Astrocyte (in vitro differentiated cells and primary cell): ENCODE measurements at regions not wholly inside any gene's neighbourhood (a gene's known extent, or its start where the extent isn't known, plus 50 kb on each side); places are given as distances from the start of the nearest gene placed in this dataset.

Experiments used
- DNase-seq: peaks from one replicate; pipeline ENCODE4 v3.0.0-alpha.2; 2010; ENCODE audit warnings: low read depth
- FAIRE-seq: peaks from 2 replicates; lab custom pipeline; 2011; peaks lifted over from hg19 to GRCh38; lab: Jason Lieb, UNC
- H2AFZ ChIP-seq: 2 replicates; pipeline ENCODE4 v1.6.0; 2012; ENCODE audit warnings: low read depth, low read length, inconsistent platforms
- H3K27ac ChIP-seq: 2 replicates; pipeline ENCODE4 v1.5.1; 2011; ENCODE audit warnings: low read depth, low read length, inconsistent platforms
- H3K27me3 ChIP-seq: 2 replicates; pipeline ENCODE4 v1.6.0; 2011; ENCODE audit warnings: low read length, inconsistent platforms; ENCODE audit not compliant: insufficient read depth
- H3K36me3 ChIP-seq: 2 replicates; pipeline ENCODE4 v1.5.1; 2011; ENCODE audit warnings: low read length, inconsistent platforms; ENCODE audit not compliant: insufficient read depth
- H3K4me1 ChIP-seq: 2 replicates; pipeline ENCODE4 v1.5.1; 2011; ENCODE audit warnings: low read length, inconsistent platforms; ENCODE audit not compliant: insufficient read depth
- H3K4me2 ChIP-seq: 2 replicates; pipeline ENCODE4 v1.6.0; 2012; ENCODE audit warnings: low read length, inconsistent platforms
- H3K4me3 ChIP-seq: 2 replicates; pipeline ENCODE4 v1.5.1; 2011; ENCODE audit warnings: low read depth, mild to moderate bottlenecking, low read length, inconsistent platforms; ENCODE audit not compliant: insufficient read depth
- H3K79me2 ChIP-seq: 2 replicates; pipeline ENCODE4 v1.6.0; 2012; ENCODE audit warnings: mild to moderate bottlenecking, low read length, inconsistent platforms; ENCODE audit not compliant: insufficient read depth
- H3K9ac ChIP-seq: 2 replicates; pipeline ENCODE4 v1.6.0; 2012; ENCODE audit warnings: mild to moderate bottlenecking, low read length, inconsistent platforms
- H3K9me3 ChIP-seq: 2 replicates; pipeline ENCODE4 v1.5.1; 2012; ENCODE audit warnings: low read depth, mild to moderate bottlenecking, low read length, inconsistent platforms; ENCODE audit not compliant: insufficient read depth
- H4K20me1 ChIP-seq: 2 replicates; pipeline ENCODE4 v1.6.0; 2012; ENCODE audit warnings: low read length, inconsistent platforms; ENCODE audit not compliant: insufficient read depth
- H3K27ac Mint-ChIP-seq: one replicate; pipeline ENCODE4 v1.8.0; 2021; ENCODE audit warnings: mild to moderate bottlenecking, mixed read lengths; ENCODE audit not compliant: unreplicated experiment
- H3K27me3 Mint-ChIP-seq: one replicate; pipeline ENCODE4 v1.8.0; 2021; ENCODE audit warnings: low read depth, mixed read lengths; ENCODE audit not compliant: unreplicated experiment
- H3K36me3 Mint-ChIP-seq: one replicate; pipeline ENCODE4 v1.8.0; 2021; ENCODE audit warnings: low read depth, mixed read lengths; ENCODE audit not compliant: unreplicated experiment
- H3K4me1 Mint-ChIP-seq: one replicate; pipeline ENCODE4 v1.8.0; 2021; ENCODE audit warnings: low read depth, mixed read lengths; ENCODE audit not compliant: unreplicated experiment
- H3K4me3 Mint-ChIP-seq: one replicate; pipeline ENCODE4 v1.8.0; 2021; ENCODE audit warnings: mild to moderate bottlenecking, moderate library complexity, mixed read lengths; ENCODE audit not compliant: unreplicated experiment
- H3K9me3 Mint-ChIP-seq: one replicate; pipeline ENCODE4 v1.8.0; 2021; ENCODE audit warnings: mild to moderate bottlenecking, mixed read lengths; ENCODE audit not compliant: unreplicated experiment
- CTCF ChIP-seq: IDR thresholded peaks from 2 replicates; pipeline ENCODE4 v1.5.1; 2011; ENCODE audit warnings: low read depth, mild to moderate bottlenecking, inconsistent platforms, low read length, moderate library complexity; ENCODE audit not compliant: insufficient read depth
- EZH2 ChIP-seq: IDR thresholded peaks from 2 replicates; pipeline ENCODE4 v1.6.1; 2012; ENCODE audit warnings: mild to moderate bottlenecking, low read length, inconsistent platforms; ENCODE audit not compliant: insufficient read depth

- Mint-ChIP-seq H3K4me1 (no peaks in the 10 kb centered on the region), H3K27ac (no peak overlapping the region), H3K36me3 (no peaks in the 10 kb centered on the region), H3K9me3 (no peaks in the 10 kb centered on the region), H3K4me3 (no peak overlapping the region), H3K27me3 (peaks cover 25% of the 10 kb centered on the region)
- Histone ChIP-seq H2AFZ (no peak overlapping the region), H3K4me1 (no peaks in the 10 kb centered on the region), H3K4me2 (no peak overlapping the region), H3K9me3 (no peaks in the 10 kb centered on the region), H3K9ac (no peak overlapping the region), H3K27ac (no peak overlapping the region), H3K27me3 (peaks cover 3% of the 10 kb centered on the region), H4K20me1 (no peaks in the 10 kb centered on the region), H3K4me3 (no peak overlapping the region), H3K36me3 (no peaks in the 10 kb centered on the region), H3K79me2 (no peaks in the 10 kb centered on the region)
- no peak for TF ChIP-seq EZH2
- no peak for FAIRE-seq
- DNase-seq: no peak
Measured at GRCh38 chr1:34278211-34278610, 101.5 kb downstream of the C1orf94 start.

GRCh38 chr1:34279971-34280370 is 103.3 kb downstream of the C1orf94 start:
- Mint-ChIP-seq H3K27ac (no peak overlapping the region), H3K36me3 (no peaks in the 10 kb centered on the region)

GRCh38 chr1:34280509-34280908 is 103.8 kb downstream of the C1orf94 start:
- Histone ChIP-seq H3K79me2 (no peaks in the 10 kb centered on the region), H3K27ac (no peak overlapping the region), H4K20me1 (no peaks in the 10 kb centered on the region), H3K36me3 (no peaks in the 10 kb centered on the region), H3K27me3 (peaks cover 3% of the 10 kb centered on the region), H3K9me3 (no peaks in the 10 kb centered on the region), H3K4me1 (no peaks in the 10 kb centered on the region), H3K4me3 (no peak overlapping the region), H2AFZ (no peak overlapping the region), H3K4me2 (no peak overlapping the region), H3K9ac (no peak overlapping the region)
- H3K27ac Mint-ChIP-seq: no peak overlapping the region
- H3K4me1 Mint-ChIP-seq: no peaks in the 10 kb centered on the region
- no peaks in the 10 kb centered on the region for H3K36me3 Mint-ChIP-seq
- no peaks in the 10 kb centered on the region for H3K9me3 Mint-ChIP-seq
- DNase-seq (no peak), FAIRE-seq (no peak)
- no peak overlapping the region for H3K4me3 Mint-ChIP-seq
- no peak for TF ChIP-seq EZH2
- no peak for TF ChIP-seq CTCF
- H3K27me3 Mint-ChIP-seq: peaks cover 34% of the 10 kb centered on the region

More at GRCh38 chr1:34279971-34280370, 103.3 kb downstream of the C1orf94 start:
- H3K9me3 Mint-ChIP-seq: no peaks in the 10 kb centered on the region
- Histone ChIP-seq H4K20me1 (no peaks in the 10 kb centered on the region), H3K4me1 (no peaks in the 10 kb centered on the region), H3K9me3 (no peaks in the 10 kb centered on the region), H3K79me2 (no peaks in the 10 kb centered on the region), H3K9ac (no peak overlapping the region), H3K27me3 (peaks cover 3% of the 10 kb centered on the region), H3K4me2 (no peak overlapping the region), H3K36me3 (no peaks in the 10 kb centered on the region), H3K27ac (no peak overlapping the region), H2AFZ (no peak overlapping the region), H3K4me3 (no peak overlapping the region)
- H3K27me3 Mint-ChIP-seq: peaks cover 32% of the 10 kb centered on the region
- FAIRE-seq (no peak), DNase-seq (no peak)
- TF ChIP-seq CTCF: no peak
- TF ChIP-seq EZH2: no peak
- H3K4me3 Mint-ChIP-seq: no peak overlapping the region
- H3K4me1 Mint-ChIP-seq: no peaks in the 10 kb centered on the region
